ENCODE measurements at regions not wholly inside any gene's neighbourhood (a gene's known extent, or its start where the extent isn't known, plus 50 kb on each side); places are given as distances from the start of the nearest gene placed in this dataset.

GRCh38 chr5:58069016-58069705 lies 390.7 kb downstream of the PLK2 start:
- TF ChIP-seq CTCF (IDR thresholded peaks at IDR 0.05) (no peak), POLR2A (IDR thresholded peaks at IDR 0.05) (no peak)
